Esophagus muscularis mucosa (tissue), 4 donors: ENCODE measurements at regions not wholly inside any gene's neighbourhood (a gene's known extent, or its start where the extent isn't known, plus 50 kb on each side); places are given as distances from the start of the nearest gene placed in this dataset.
A peak's percentile ranks its signal among the peaks of the same experiment; 100 is the strongest.

ENCODE experiments used
- DNase-seq: peaks from one replicate; pipeline ENCODE4 v3.0.0-alpha.2; 2017; ENCODE audit errors: extremely low spot score
- H3K27ac ChIP-seq, 4 donors: fragments of 200-600 bp; sonication (generic); replicated peaks in 1 of 4; 1 replicate in 3 of 4; 2 replicates in 1 of 4; pipeline ENCODE4 v1.5.1; 2016 to 2019; ENCODE audit warnings: mild to moderate bottlenecking in 1 of 4
- H3K27me3 ChIP-seq, 4 donors: fragments of 200-600 bp; sonication (generic); one replicate each; pipeline versions ENCODE4 v1.5.1 to v1.6.0; 2016 to 2019
- H3K36me3 ChIP-seq, 4 donors: fragments of 200-600 bp; sonication (generic); one replicate each; pipeline ENCODE4 v1.5.1; 2016 to 2019
- H3K4me1 ChIP-seq, 4 donors: fragments of 200-600 bp; sonication (generic); one replicate each; pipeline ENCODE4 v1.5.1; 2016 to 2019
- H3K4me3 ChIP-seq, 4 donors: fragments of 200-600 bp; sonication (generic); 1 replicate in 2 of 4; 2 replicates in 2 of 4; pipeline ENCODE4 v1.5.1; 2016 to 2019; ENCODE audit warnings: mild to moderate bottlenecking in 4 of 4, moderate library complexity in 1 of 4
- H3K9me3 ChIP-seq, 4 donors: fragments of 200-600 bp; sonication (generic); 1 replicate in 3 of 4; 2 replicates in 1 of 4; pipeline ENCODE4 v1.5.1; 2016 to 2019
- EP300 ChIP-seq: sonication (generic); formaldehyde crosslinking; IDR thresholded peaks from one replicate; pipeline ENCODE4 v1.6.1; 2017; ENCODE audit warnings: antibody characterized with exemption
- POLR2A ChIP-seq: fragments of 450-650 bp; IDR thresholded peaks from one replicate; pipeline ENCODE4 v1.6.1; 2017; ENCODE audit warnings: antibody characterized with exemption, moderate library complexity, mild to moderate bottlenecking, low read depth
- POLR2AphosphoS5 ChIP-seq, 2 donors: sonication (generic); formaldehyde crosslinking; IDR thresholded peaks; one replicate each; pipeline ENCODE4 v1.6.1; 2017; ENCODE audit warnings: antibody characterized with exemption in 2 of 2
- WGBS: methylation state at CpG from one replicate; pipeline ENCODE4 v1.1.5; 2018; 5-methylcytosine and 5-hydroxymethylcytosine counted together
- intact Hi-C: fragments of 100-400 bp; cut with DNase I; formaldehyde crosslinking; loops from one replicate; pipeline ENCODE4 v1.15.1; 2023
- TF ChIP-seq, protein P1 (sequence below), 3 experiments: fragments of 200-600 bp in 2 of 3; fragments of 450-650 bp in 1 of 3; sonication (generic) in 2 of 3; IDR thresholded peaks; one replicate each; pipeline ENCODE4 v1.5.1; 2017 to 2019; ENCODE audit warnings: antibody characterized with exemption in 3 of 3, mild to moderate bottlenecking in 2 of 3, moderate library complexity in 1 of 3

GRCh38 chr22:27454807-27455450 is 346.6 kb downstream of the MN1 start:
- Histone ChIP-seq H3K27me3 (peaks cover 0 to 3% (median 0%) of the 10 kb centered on the region in 4 donors), H3K36me3 (no peaks in the 10 kb centered on the region), H3K9me3 (peaks cover 0 to 7% (median 0%) of the 10 kb centered on the region in 4 donors), H3K27ac (no peak overlapping the region), H3K4me1 (peaks cover 0 to 2% (median 2%) of the 10 kb centered on the region in 4 donors), H3K4me3 (no peak overlapping the region)
- TF ChIP-seq, protein P1, sequence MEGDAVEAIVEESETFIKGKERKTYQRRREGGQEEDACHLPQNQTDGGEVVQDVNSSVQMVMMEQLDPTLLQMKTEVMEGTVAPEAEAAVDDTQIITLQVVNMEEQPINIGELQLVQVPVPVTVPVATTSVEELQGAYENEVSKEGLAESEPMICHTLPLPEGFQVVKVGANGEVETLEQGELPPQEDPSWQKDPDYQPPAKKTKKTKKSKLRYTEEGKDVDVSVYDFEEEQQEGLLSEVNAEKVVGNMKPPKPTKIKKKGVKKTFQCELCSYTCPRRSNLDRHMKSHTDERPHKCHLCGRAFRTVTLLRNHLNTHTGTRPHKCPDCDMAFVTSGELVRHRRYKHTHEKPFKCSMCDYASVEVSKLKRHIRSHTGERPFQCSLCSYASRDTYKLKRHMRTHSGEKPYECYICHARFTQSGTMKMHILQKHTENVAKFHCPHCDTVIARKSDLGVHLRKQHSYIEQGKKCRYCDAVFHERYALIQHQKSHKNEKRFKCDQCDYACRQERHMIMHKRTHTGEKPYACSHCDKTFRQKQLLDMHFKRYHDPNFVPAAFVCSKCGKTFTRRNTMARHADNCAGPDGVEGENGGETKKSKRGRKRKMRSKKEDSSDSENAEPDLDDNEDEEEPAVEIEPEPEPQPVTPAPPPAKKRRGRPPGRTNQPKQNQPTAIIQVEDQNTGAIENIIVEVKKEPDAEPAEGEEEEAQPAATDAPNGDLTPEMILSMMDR (IDR thresholded peaks at IDR 0.05), result no peak
- intact Hi-C loops, result no loop called here
- no peak for DNase-seq
- 75% methylated on average over 4 of the region's 4 CpGs for WGBS

DNA sequence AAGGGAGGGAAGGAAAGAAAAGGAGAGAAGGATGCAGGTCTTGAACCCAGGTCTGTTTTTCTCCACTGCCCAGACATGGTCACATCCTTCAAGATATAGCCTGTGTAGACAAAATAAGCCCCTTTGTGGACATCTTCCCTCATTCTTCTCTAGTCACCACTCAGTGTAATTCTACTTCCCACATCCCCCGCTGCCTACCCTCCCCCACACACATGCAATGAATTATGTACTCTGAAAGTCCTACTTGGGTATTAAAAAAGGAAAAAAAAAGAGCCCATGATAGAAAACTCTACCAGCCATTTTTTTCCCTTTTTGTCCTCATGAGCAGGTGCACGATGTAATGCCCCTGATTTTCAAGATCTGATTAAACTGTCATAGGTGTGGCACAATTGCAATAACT is 346.0 kb downstream of the MN1 start:
- H3K36me3 ChIP-seq, result no peaks in the 10 kb centered on the region
- peaks cover 0 to 3% (median 0%) of the 10 kb centered on the region in 4 donors for H3K27me3 ChIP-seq
- peaks cover 0 to 1% (median 0%) of the 10 kb centered on the region in 4 donors for H3K9me3 ChIP-seq
- no peak overlapping the region for H3K4me3 ChIP-seq
- intact Hi-C loops, result no loop called here
- DNase-seq, result no peak
- H3K27ac ChIP-seq, result no peak overlapping the region
- no peak for TF ChIP-seq POLR2A
- no peak for TF ChIP-seq POLR2AphosphoS5 (IDR thresholded peaks at IDR 0.05)
- TF ChIP-seq EP300, result no peak
- peaks cover 0 to 8% (median 8%) of the 10 kb centered on the region in 4 donors for H3K4me1 ChIP-seq
- 93% methylated on average over 2 of the region's 2 CpGs for WGBS

- peaks cover 0 to 3% (median 0%) of the 10 kb centered on the region in 4 donors for H3K27me3 ChIP-seq
- H3K36me3 ChIP-seq, result no peaks in the 10 kb centered on the region
- H3K9me3 ChIP-seq, result no peaks in the 10 kb centered on the region
- 59% methylated on average over 10 of the region's 10 CpGs for WGBS
- no peak overlapping the region for H3K4me3 ChIP-seq
- TF ChIP-seq, protein P1 (IDR thresholded peaks at IDR 0.05), result no peak
- TF ChIP-seq POLR2A (no peak), POLR2AphosphoS5 (IDR thresholded peaks at IDR 0.05) (no peak), EP300 (no peak)
- peaks cover 0 to 21% (median 20%) of the 10 kb centered on the region in 4 donors for H3K4me1 ChIP-seq
- intact Hi-C loops, result no loop called here
- no peak overlapping the region for H3K27ac ChIP-seq
- DNase-seq, result no peak
These were observed 344.7 kb downstream of the MN1 start for GRCh38 chr22:27456696-27457503.

GRCh38 chr22:27459999-27460398 is 341.6 kb downstream of the MN1 start:
- H3K9me3 ChIP-seq, result peaks cover 0 to 4% (median 0%) of the 10 kb centered on the region in 4 donors
- H3K4me1 ChIP-seq, result peaks cover 0 to 29% (median 27%) of the 10 kb centered on the region in 4 donors
- 59% methylated on average over 3 of the region's 3 CpGs for whole genome bisulfite sequencing
- DNase-seq, result no peak
- H3K4me3 ChIP-seq, result no peak overlapping the region
- intact Hi-C loops, result no loop called here
- H3K36me3 ChIP-seq, result no peaks in the 10 kb centered on the region
- H3K27me3 ChIP-seq, result peaks cover 0 to 3% (median 0%) of the 10 kb centered on the region in 4 donors
- TF ChIP-seq, protein P1 (IDR thresholded peaks at IDR 0.05), result no peak
- TF ChIP-seq POLR2AphosphoS5 (IDR thresholded peaks at IDR 0.05), result no peak
- no peak for TF ChIP-seq EP300
- TF ChIP-seq POLR2A, result no peak
- peak overlapping the region in 3 of 4 donors; percentile 18 to 32 (median 22) for H3K27ac ChIP-seq

- H3K4me3 ChIP-seq, result no peak overlapping the region
- 43% methylated on average over 6 of the region's 6 CpGs for WGBS
- peaks cover 0 to 4% (median 0%) of the 10 kb centered on the region in 4 donors for H3K9me3 ChIP-seq
- intact Hi-C loops, result no loop called here
- TF ChIP-seq EP300 (no peak), POLR2A (no peak), POLR2AphosphoS5 (IDR thresholded peaks at IDR 0.05) (peak; percentile 41)
- TF ChIP-seq, protein P1 (IDR thresholded peaks at IDR 0.05), result no peak
- H3K27me3 ChIP-seq, result peaks cover 0 to 3% (median 0%) of the 10 kb centered on the region in 4 donors
- no peak for DNase-seq
- peak overlapping the region in 3 of 4 donors; percentile 18 to 32 (median 21) for H3K27ac ChIP-seq
- H3K4me1 ChIP-seq, result peaks cover 0 to 29% (median 27%) of the 10 kb centered on the region in 4 donors
- no peaks in the 10 kb centered on the region for H3K36me3 ChIP-seq
These were observed 340.8 kb downstream of the MN1 start for GRCh38 chr22:27460591-27461347.
